Skeletal muscle satellite cell (primary cell): ENCODE measurements at regions not wholly inside any gene's neighbourhood (a gene's known extent, or its start where the extent isn't known, plus 50 kb on each side); places are given as distances from the start of the nearest gene placed in this dataset.

Experiments
- H3K27me3 ChIP-seq: 2 replicates; pipeline ENCODE4 v1.7.0; 2013; ENCODE audit warnings: low read length; ENCODE audit not compliant: control insufficient read depth, insufficient read depth
- H3K36me3 ChIP-seq: 2 replicates; pipeline ENCODE4 v1.7.0; 2013; ENCODE audit warnings: mild to moderate bottlenecking, control low read depth, low read length; ENCODE audit not compliant: insufficient read depth
- H3K4me1 ChIP-seq: 2 replicates; pipeline ENCODE4 v1.7.0; 2013; ENCODE audit warnings: low read length; ENCODE audit not compliant: control insufficient read depth, insufficient read depth
- H3K4me2 ChIP-seq: 2 replicates; pipeline ENCODE4 v1.7.0; 2013; ENCODE audit warnings: mild to moderate bottlenecking, low read length
- H3K4me3 ChIP-seq: 2 replicates; pipeline ENCODE4 v1.7.0; 2013; ENCODE audit warnings: low read length
- H3K9ac ChIP-seq: 2 replicates; pipeline ENCODE4 v1.7.0; 2013; ENCODE audit warnings: mild to moderate bottlenecking, low read depth, low read length, moderate library complexity
- H3K9me3 ChIP-seq: replicated peaks from 2 replicates; pipeline ENCODE4 v1.7.0; 2013; ENCODE audit warnings: mild to moderate bottlenecking, control low read depth, low read length

DNA sequence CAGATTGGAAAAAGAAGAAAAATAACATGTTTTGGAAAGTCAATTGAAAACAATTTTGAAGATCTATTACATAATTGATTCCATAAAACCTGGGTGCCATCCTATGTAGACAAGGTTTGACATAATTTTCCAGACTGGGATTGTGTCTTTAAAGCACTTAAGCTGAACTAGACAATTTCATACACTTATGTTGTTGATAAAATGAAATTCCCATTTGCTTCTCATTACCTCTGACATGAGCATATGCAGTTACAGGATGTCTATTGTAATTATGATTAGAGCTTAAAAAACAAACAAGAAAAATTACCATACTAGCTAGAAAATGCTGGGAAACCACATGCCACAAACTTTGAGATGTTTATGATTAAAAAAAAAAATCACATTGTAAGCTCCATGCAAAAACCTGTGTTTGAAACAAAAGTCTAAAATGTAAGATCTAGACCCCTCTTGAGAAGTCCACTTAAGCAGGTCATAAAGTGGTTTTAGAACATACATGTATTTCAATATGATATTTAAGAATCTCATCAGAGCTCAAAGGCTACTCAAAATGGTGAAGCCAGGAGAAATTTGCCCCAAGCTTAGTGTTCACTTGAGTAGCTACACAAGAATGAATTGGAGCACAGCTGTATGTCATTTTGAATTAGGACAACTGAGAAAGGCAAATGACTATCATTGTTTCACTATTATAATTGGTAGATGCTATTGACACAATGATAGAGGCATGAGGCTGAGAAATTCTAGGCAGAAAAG lies 181.1 kb upstream of the PABPC4L start:
- H3K4me2 ChIP-seq = no peak overlapping the region
- no peaks in the 10 kb centered on the region for H3K9me3 ChIP-seq
- no peaks in the 10 kb centered on the region for H3K36me3 ChIP-seq
- H3K4me1 ChIP-seq = no peaks in the 10 kb centered on the region
- no peaks in the 10 kb centered on the region for H3K27me3 ChIP-seq
- H3K4me3 ChIP-seq = no peak overlapping the region
- no peak overlapping the region for H3K9ac ChIP-seq

DNA sequence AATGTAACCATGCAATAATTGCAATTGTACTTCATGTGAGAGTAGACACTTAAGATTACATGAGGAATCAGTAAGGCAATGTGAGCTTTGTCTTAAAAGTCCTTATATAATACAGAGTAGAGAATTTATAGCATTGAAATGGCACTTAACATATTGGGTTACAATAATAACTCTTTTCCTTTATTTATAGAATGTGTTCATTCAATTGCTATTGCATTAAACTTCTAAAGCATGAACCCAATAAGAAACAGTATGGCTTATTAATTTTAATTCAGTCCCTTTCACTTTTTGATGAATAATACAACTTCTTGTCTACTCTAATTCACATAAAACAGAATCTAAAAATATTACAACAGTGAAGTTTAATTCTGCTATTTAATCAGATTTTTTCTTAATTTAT lies 174.2 kb upstream of the PABPC4L start:
- Histone ChIP-seq H3K36me3 (no peaks in the 10 kb centered on the region), H3K9ac (no peak overlapping the region), H3K9me3 (no peaks in the 10 kb centered on the region), H3K27me3 (no peaks in the 10 kb centered on the region), H3K4me2 (no peak overlapping the region), H3K4me3 (no peak overlapping the region), H3K4me1 (no peaks in the 10 kb centered on the region)

DNA sequence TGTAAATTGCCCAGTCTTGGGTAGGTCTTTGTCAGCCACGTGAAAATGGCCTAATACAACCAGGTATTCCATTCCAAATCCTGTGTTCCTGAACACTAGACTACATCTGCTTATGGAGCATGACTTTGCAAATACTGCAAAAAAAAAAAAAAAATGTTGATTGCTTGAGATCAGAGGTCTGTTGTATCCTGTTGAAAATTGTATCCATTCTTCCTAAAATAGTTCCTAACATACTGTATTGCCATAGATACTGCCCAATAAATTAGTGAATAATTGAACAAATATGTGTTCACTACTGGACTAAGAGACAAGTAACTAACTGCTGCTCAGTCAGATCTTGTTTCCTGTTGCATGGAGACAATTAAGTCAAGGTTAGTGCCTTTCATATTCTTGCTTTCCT lies 164.3 kb upstream of the PABPC4L start:
- no peaks in the 10 kb centered on the region for H3K36me3 ChIP-seq
- no peaks in the 10 kb centered on the region for H3K4me1 ChIP-seq
- H3K4me3 ChIP-seq = no peak overlapping the region
- H3K4me2 ChIP-seq = no peak overlapping the region
- no peak overlapping the region for H3K9ac ChIP-seq
- no peaks in the 10 kb centered on the region for H3K9me3 ChIP-seq
- H3K27me3 ChIP-seq = no peaks in the 10 kb centered on the region

DNA sequence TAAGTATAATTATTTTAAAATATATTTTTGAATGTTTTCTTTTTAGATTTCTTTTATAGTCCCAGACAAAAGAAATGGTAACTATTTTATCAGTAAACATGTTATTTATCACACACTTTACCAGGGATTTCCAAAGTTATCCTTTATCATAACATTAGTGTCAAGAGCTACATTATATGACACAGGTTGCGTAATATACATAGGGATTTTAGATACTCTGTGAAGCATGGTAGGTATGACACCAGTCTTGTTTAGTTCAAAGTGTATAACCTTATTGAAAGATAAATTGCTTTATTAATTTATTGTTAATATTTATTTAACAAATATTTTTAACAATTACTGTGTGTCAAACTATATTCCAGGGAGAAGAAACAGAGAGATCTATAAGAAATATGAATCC lies 163.3 kb upstream of the PABPC4L start:
- Histone ChIP-seq H3K4me3 (no peak overlapping the region), H3K9ac (no peak overlapping the region), H3K36me3 (no peaks in the 10 kb centered on the region), H3K9me3 (no peaks in the 10 kb centered on the region), H3K4me2 (no peak overlapping the region), H3K4me1 (no peaks in the 10 kb centered on the region), H3K27me3 (no peaks in the 10 kb centered on the region)

DNA sequence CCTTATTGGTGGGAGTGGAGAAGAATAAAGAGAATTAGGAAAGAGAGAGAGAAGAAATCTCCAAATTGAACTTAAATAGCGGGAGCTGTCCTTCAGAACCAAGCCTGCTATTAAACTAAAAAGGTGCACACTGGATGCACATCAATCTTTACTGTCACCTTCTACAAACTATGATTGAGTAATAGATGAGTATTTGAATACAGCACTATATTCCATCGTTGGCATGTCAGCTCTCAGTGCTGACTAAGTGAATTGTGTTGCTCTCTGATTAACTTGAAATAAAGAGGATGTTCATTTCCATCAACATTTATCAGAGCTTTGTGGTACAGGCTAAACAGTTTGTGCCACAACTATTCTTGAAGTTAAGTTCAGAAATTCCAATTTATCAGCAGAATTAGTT lies 143.7 kb upstream of the PABPC4L start:
- no peak overlapping the region for H3K4me3 ChIP-seq
- H3K4me1 ChIP-seq = no peaks in the 10 kb centered on the region
- H3K27me3 ChIP-seq = no peaks in the 10 kb centered on the region
- H3K9ac ChIP-seq = no peak overlapping the region
- H3K9me3 ChIP-seq = no peaks in the 10 kb centered on the region
- H3K36me3 ChIP-seq = no peaks in the 10 kb centered on the region
- no peak overlapping the region for H3K4me2 ChIP-seq

DNA sequence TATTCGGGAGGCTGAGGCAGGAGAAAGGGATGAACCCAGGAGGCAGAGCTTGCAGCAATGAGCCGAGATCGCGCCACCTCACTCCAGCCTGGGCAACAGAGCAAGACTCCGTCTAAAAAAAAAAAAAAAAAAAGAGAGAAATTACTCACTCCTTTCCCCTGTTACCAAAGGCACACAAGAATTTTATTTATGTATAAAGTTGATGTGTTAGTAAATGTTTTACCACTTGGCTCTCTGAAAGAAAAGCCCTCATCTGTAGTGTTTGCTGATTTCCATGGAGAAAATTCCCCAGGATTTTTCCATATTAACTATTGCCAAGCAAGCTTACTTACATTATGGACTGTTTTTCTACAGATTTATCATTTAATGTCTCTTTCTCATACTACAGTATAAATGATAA lies 142.1 kb upstream of the PABPC4L start:
- H3K4me2 ChIP-seq = no peak overlapping the region
- no peak overlapping the region for H3K4me3 ChIP-seq

DNA sequence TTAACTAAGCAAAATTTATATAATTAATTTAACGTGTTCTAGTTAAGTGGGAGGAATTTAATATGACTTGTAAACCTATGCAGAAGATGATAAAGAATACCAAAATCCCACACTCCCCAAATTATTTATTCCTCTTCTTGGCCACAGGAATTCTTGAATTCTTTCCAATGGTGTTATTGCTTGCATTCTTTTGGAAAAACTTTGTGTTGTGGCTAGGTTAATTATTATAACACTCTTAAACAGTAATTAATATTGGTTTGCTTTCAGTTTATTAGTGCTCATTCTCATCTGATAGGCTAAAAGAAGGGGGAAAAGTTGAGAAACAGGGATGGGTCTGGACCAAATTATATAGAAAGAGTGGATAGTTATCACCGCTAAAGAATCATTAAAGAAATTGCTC lies 141.5 kb upstream of the PABPC4L start:
- Histone ChIP-seq H3K4me1 (no peaks in the 10 kb centered on the region), H3K4me2 (no peak overlapping the region), H3K4me3 (no peak overlapping the region), H3K9me3 (no peaks in the 10 kb centered on the region), H3K9ac (no peak overlapping the region), H3K36me3 (no peaks in the 10 kb centered on the region), H3K27me3 (no peaks in the 10 kb centered on the region)

More for the DNA sequence above, 142.1 kb upstream of the PABPC4L start:
- no peaks in the 10 kb centered on the region for H3K36me3 ChIP-seq
- no peaks in the 10 kb centered on the region for H3K27me3 ChIP-seq
- H3K4me1 ChIP-seq = no peaks in the 10 kb centered on the region
- no peaks in the 10 kb centered on the region for H3K9me3 ChIP-seq
- no peak overlapping the region for H3K9ac ChIP-seq

DNA sequence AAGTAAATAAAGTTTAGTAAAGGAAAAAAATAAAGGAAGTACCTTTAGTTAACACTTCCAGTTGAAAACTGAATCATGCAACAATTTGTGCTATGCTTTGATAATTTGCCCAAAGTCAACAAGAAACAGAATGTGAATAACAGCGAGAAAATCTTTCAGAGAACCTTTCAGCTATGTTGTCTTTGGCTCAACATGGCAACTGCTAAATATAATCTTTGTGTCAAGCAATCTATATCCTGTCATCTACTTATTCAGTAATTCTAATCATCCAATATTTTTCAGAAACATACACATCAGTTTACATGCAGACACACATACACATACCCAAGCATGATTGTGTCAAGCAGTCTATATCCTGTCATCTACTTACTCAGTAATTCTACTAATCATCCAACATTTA lies 136.0 kb upstream of the PABPC4L start:
- H3K4me2 ChIP-seq = no peak overlapping the region
- no peaks in the 10 kb centered on the region for H3K9me3 ChIP-seq
- no peak overlapping the region for H3K9ac ChIP-seq
- no peak overlapping the region for H3K4me3 ChIP-seq
- H3K27me3 ChIP-seq = no peaks in the 10 kb centered on the region
- H3K4me1 ChIP-seq = no peaks in the 10 kb centered on the region
- no peaks in the 10 kb centered on the region for H3K36me3 ChIP-seq

DNA sequence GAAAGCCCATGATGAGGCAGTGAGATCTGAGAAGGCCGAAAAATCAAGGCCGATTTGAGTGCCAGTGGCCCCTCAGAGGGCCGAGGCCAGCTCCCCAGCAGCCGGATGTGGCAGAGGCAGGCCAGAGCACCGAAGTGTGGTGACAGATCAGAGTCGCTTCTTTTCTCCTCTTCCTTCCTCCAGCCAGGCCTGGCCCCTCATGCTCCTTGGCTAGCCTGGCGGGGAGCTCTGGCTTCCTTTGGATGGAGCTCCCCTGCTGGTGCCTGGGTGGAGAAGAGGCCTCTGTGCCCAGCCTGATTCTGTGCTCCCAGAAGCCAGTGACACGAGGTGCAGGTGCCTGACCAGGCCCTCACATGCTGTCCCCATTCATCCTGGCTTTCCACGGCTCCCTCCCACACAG lies 127.2 kb upstream of the PABPC4L start:
- H3K9ac ChIP-seq = no peak overlapping the region
- H3K36me3 ChIP-seq = no peaks in the 10 kb centered on the region
- peaks cover 2% of the 10 kb centered on the region for H3K9me3 ChIP-seq
- H3K4me2 ChIP-seq = no peak overlapping the region
- H3K27me3 ChIP-seq = no peaks in the 10 kb centered on the region
- no peaks in the 10 kb centered on the region for H3K4me1 ChIP-seq
- no peak overlapping the region for H3K4me3 ChIP-seq

DNA sequence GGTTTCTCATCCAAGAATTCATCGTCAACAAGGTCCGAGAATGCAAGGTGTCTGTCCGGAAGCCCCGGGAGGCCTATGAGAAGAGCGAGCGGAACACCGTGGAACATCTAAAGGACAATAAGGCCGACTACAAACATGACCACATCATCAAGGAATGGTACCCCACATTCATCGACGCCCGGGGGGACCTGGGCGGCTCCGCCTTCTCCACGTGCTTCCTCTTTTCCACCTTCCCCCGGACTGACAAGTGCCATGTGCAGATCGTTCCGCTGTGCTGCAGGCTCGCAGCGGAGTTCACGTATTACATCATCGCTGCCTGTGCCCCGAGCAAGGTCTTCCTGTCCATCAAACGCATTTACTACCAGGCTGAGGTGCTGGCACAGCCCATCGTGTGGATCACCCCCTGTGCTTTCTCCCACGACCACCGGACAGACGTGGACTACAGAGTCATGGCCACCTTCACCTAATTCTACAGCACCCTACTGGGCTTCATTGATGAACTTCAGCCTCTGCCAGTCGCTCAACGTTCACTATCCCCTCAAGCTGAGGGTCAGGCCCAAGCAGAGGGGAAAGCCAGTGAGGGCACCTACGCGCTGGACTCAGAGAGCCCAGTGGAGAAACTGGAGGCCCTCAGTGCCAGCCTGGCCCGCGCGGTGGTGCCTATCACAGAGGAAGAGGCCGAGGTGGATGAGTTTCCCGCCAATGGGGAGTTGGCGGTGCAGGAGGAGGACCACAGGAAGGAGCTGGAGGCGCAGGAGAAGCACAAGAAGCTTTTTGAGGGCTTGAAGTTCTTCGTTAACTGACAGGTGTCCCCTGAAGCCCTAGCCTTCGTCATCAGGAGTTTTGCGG lies 125.9 kb upstream of the PABPC4L start:
- Histone ChIP-seq H3K4me3 (no peak overlapping the region), H3K4me1 (no peaks in the 10 kb centered on the region), H3K27me3 (no peaks in the 10 kb centered on the region), H3K9ac (no peak overlapping the region), H3K36me3 (no peaks in the 10 kb centered on the region), H3K4me2 (no peak overlapping the region), H3K9me3 (peaks cover 2% of the 10 kb centered on the region)

DNA sequence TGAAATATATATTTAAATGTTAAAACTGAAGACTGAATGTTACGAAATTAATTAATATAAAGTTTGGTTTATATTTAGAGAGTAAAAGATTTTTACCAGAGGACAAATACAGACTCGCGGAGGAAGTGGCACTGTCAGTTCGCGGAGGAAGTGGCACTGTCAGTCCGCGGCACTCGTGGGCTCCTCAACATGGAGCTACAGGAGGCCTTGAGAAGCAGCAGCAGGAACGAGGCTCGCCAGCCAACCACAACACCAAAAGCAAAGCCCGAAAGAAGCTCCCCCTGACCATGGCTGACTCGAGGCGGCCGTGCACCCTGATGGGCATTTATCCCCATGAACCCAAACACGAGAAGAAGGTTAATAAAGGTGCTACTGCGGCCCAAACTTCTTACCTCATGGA lies 125.3 kb upstream of the PABPC4L start:
- Histone ChIP-seq H3K4me3 (no peak overlapping the region), H3K4me1 (no peaks in the 10 kb centered on the region), H3K4me2 (no peak overlapping the region), H3K9me3 (peaks cover 2% of the 10 kb centered on the region), H3K9ac (no peak overlapping the region), H3K36me3 (no peaks in the 10 kb centered on the region), H3K27me3 (no peaks in the 10 kb centered on the region)

DNA sequence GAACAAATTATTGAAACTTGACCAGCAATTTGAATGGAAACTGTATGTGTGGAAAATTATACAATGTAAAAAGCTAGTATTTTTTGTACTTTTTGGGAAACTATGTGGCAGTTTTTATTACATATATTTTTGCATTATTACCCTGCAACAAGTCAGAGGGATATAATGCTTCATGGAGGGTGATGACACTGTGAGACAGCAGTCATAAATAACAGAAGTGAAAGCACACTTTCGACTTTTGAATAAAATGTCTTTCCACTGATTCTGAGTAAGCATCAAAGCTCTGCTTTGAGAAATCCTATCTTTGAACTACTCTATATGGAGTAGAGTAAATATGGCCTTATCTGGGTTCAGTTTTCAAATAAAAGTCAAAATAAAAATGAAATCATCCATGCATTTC lies 122.6 kb upstream of the PABPC4L start:
- H3K27me3 ChIP-seq = no peaks in the 10 kb centered on the region
- no peaks in the 10 kb centered on the region for H3K4me1 ChIP-seq
- H3K9ac ChIP-seq = no peak overlapping the region
- H3K4me2 ChIP-seq = no peak overlapping the region
- no peak overlapping the region for H3K4me3 ChIP-seq
- no peaks in the 10 kb centered on the region for H3K36me3 ChIP-seq
- peaks cover 2% of the 10 kb centered on the region for H3K9me3 ChIP-seq
